WTC11 (cell line): ENCODE measurements at regions not wholly inside any gene's neighbourhood (a gene's known extent, or its start where the extent isn't known, plus 50 kb on each side); places are given as distances from the start of the nearest gene placed in this dataset.

ENCODE experiments used
- ATAC-seq: fragments of 200-7000 bp; cut with Tn5 transposase; 2 replicates; pipeline ENCODE4 v1.10.0; 2021; ENCODE audit warnings: mild to moderate bottlenecking, moderate library complexity
- CTCF ChIA-PET: fragments of 300-600 bp; sonication (Branson Sonifier 250); formaldehyde crosslinking; loops from one replicate; lab custom pipeline; 2021; ENCODE audit warnings: antibody characterized with exemption; lab: Charles Lee
- POLR2A ChIA-PET: fragments of 350-600 bp; sonication (Branson Sonifier 250); formaldehyde crosslinking; loops from one replicate; lab custom pipeline; 2021; ENCODE audit warnings: antibody characterized with exemption; lab: Charles Lee
- DNase-seq: peaks from one replicate; pipeline ENCODE4 v3.0.0; 2021; ENCODE audit warnings: low spot score
- H3K27ac Mint-ChIP-seq: 2 replicates; pipeline ENCODE4 v1.8.0; 2021; ENCODE audit warnings: mixed read lengths
- H3K27me3 Mint-ChIP-seq: 2 replicates; pipeline ENCODE4 v1.8.0; 2021; ENCODE audit warnings: low read depth, mild to moderate bottlenecking, moderate library complexity, mixed read lengths
- H3K36me3 Mint-ChIP-seq: 2 replicates; pipeline ENCODE4 v1.8.0; 2021; ENCODE audit warnings: mixed read lengths
- H3K4me1 Mint-ChIP-seq: 2 replicates; pipeline ENCODE4 v1.8.0; 2022; ENCODE audit warnings: mixed read lengths
- H3K4me3 Mint-ChIP-seq: 2 replicates; pipeline ENCODE4 v1.8.0; 2021; ENCODE audit warnings: mild to moderate bottlenecking, moderate library complexity, mixed read lengths
- H3K9me3 Mint-ChIP-seq: 2 replicates; pipeline ENCODE4 v1.8.0; 2021; ENCODE audit warnings: mixed read lengths
- ATF1 ChIP-seq: sonication (generic); formaldehyde crosslinking; IDR thresholded peaks from 2 replicates; pipeline ENCODE4 v1.8.1; 2023; ENCODE audit warnings: mild to moderate bottlenecking, moderate library complexity, missing genetic modification reagents
- ATF6 ChIP-seq: sonication (generic); formaldehyde crosslinking; IDR thresholded peaks from 2 replicates; pipeline ENCODE4 v1.8.1; 2023; ENCODE audit warnings: mild to moderate bottlenecking, missing genetic modification reagents
- CDX4 ChIP-seq: fragments of 250-450 bp; sonication (Bioruptor Pico); IDR thresholded peaks from 2 replicates; pipeline ENCODE4 v1.9.0; 2021; ENCODE audit warnings: moderate library complexity, mild to moderate bottlenecking, inconsistent platforms, borderline replicate concordance
- E2F5 ChIP-seq: sonication (generic); formaldehyde crosslinking; IDR thresholded peaks from 2 replicates; pipeline ENCODE4 v1.8.1; 2022; ENCODE audit warnings: mild to moderate bottlenecking, moderate library complexity, missing genetic modification reagents
- EMX1 ChIP-seq: fragments of 250-450 bp; sonication (Bioruptor Pico); IDR thresholded peaks from 2 replicates; pipeline ENCODE4 v1.8.0; 2021; ENCODE audit warnings: mild to moderate bottlenecking
- ERG ChIP-seq: fragments of 250-450 bp; sonication (Bioruptor Pico); IDR thresholded peaks from 2 replicates; pipeline ENCODE4 v1.8.0; 2021; ENCODE audit warnings: mild to moderate bottlenecking
- FOXP4 ChIP-seq: sonication (generic); formaldehyde crosslinking; IDR thresholded peaks from 2 replicates; pipeline ENCODE4 v1.8.0; 2022; ENCODE audit warnings: mild to moderate bottlenecking, missing genetic modification reagents
- GTF2I ChIP-seq: fragments of 250-450 bp; sonication (Bioruptor Pico); conservative IDR thresholded peaks from 2 replicates; pipeline ENCODE4 v1.4.0; 2021; ENCODE audit warnings: mild to moderate bottlenecking
- HMGA2 ChIP-seq: fragments of 250-450 bp; sonication (Bioruptor Pico); IDR thresholded peaks from 2 replicates; pipeline ENCODE4 v1.4.0; 2021; ENCODE audit warnings: mild to moderate bottlenecking, moderate library complexity
- KAT7 ChIP-seq: sonication (generic); formaldehyde crosslinking; IDR thresholded peaks from 2 replicates; pipeline ENCODE4 v1.8.1; 2023; ENCODE audit warnings: missing genetic modification reagents, mild to moderate bottlenecking, borderline replicate concordance
- MXD4 ChIP-seq: fragments of 250-450 bp; sonication (Bioruptor Pico); IDR thresholded peaks from 2 replicates; pipeline ENCODE4 v1.8.0; 2021; ENCODE audit warnings: mild to moderate bottlenecking, moderate library complexity, borderline replicate concordance
- NFYB ChIP-seq: sonication (generic); formaldehyde crosslinking; conservative IDR thresholded peaks from 2 replicates; pipeline ENCODE4 v1.8.0; 2022; ENCODE audit warnings: low read depth, missing genetic modification reagents
- OVOL2 ChIP-seq: fragments of 250-450 bp; sonication (Bioruptor Pico); IDR thresholded peaks from 2 replicates; pipeline ENCODE4 v1.9.0; 2021; ENCODE audit warnings: mild to moderate bottlenecking, borderline replicate concordance
- PREB ChIP-seq: sonication (generic); formaldehyde crosslinking; IDR thresholded peaks from 2 replicates; pipeline ENCODE4 v1.8.1; 2022; ENCODE audit warnings: mild to moderate bottlenecking, missing genetic modification reagents, moderate library complexity, borderline replicate concordance
- PRRX2 ChIP-seq: fragments of 250-450 bp; sonication (Bioruptor Pico); IDR thresholded peaks from 2 replicates; pipeline ENCODE4 v1.8.0; 2021; ENCODE audit warnings: mild to moderate bottlenecking
- RELA ChIP-seq: sonication (generic); formaldehyde crosslinking; IDR thresholded peaks from 2 replicates; pipeline ENCODE4 v1.8.1; 2022; ENCODE audit warnings: missing genetic modification reagents, mild to moderate bottlenecking, borderline replicate concordance
- SMAD3 ChIP-seq: sonication (generic); formaldehyde crosslinking; IDR thresholded peaks from 2 replicates; pipeline ENCODE4 v1.8.0; 2022; ENCODE audit warnings: missing genetic modification reagents, mild to moderate bottlenecking, borderline replicate concordance
- TP53 ChIP-seq: sonication (generic); formaldehyde crosslinking; IDR thresholded peaks from 2 replicates; pipeline ENCODE4 v1.8.1; 2023; ENCODE audit warnings: mild to moderate bottlenecking, missing genetic modification reagents
- ZBTB21 ChIP-seq: sonication (generic); formaldehyde crosslinking; IDR thresholded peaks from 2 replicates; pipeline ENCODE4 v1.8.1; 2023; ENCODE audit warnings: mild to moderate bottlenecking, missing genetic modification reagents, borderline replicate concordance
- ZMAT4 ChIP-seq: fragments of 250-450 bp; sonication (Bioruptor Pico); IDR thresholded peaks from 2 replicates; pipeline ENCODE4 v1.9.0; 2021; ENCODE audit warnings: mild to moderate bottlenecking
- ZNF121 ChIP-seq: sonication (generic); formaldehyde crosslinking; IDR thresholded peaks from 2 replicates; pipeline ENCODE4 v1.8.0; 2023; ENCODE audit warnings: missing genetic modification reagents
- ZNF281 ChIP-seq: sonication (generic); formaldehyde crosslinking; IDR thresholded peaks from 2 replicates; pipeline ENCODE4 v1.8.0; 2023; ENCODE audit warnings: mild to moderate bottlenecking, missing genetic modification reagents

GRCh38 chr6:105753207-105753606 is 332.9 kb upstream of the PRDM1 start (continued):
- TF ChIP-seq OVOL2 (CRISPR knock-in tag), result no peak
- TF ChIP-seq KAT7, result no peak
- TF ChIP-seq MXD4 (CRISPR knock-in tag), result no peak
- no peak for TF ChIP-seq HMGA2 (CRISPR knock-in tag)
- TF ChIP-seq RELA (CRISPR knock-in tag), result no peak
- no peak for TF ChIP-seq ZNF121 (CRISPR knock-in tag)
- TF ChIP-seq, all 79 proteins: peak for 0

- ChIA-PET CTCF (no interaction called here), POLR2A (no interaction called here)
- no peak for DNase-seq
- no peak overlapping the region for H3K27ac Mint-ChIP-seq
- H3K9me3 Mint-ChIP-seq, result peaks cover 13% of the 10 kb centered on the region
- H3K36me3 Mint-ChIP-seq, result 0 out of 2 replicates have a peak, but pooled peaks cover 2% of the 10 kb centered on the region
- TF ChIP-seq ZMAT4 (CRISPR knock-in tag) (no peak), ATF6 (no peak), PREB (CRISPR knock-in tag) (no peak), ZBTB21 (CRISPR knock-in tag) (no peak), TP53 (CRISPR knock-in tag) (no peak), EMX1 (CRISPR knock-in tag) (no peak), FOXP4 (CRISPR knock-in tag) (no peak), NFYB (CRISPR knock-in tag) (no peak)
- H3K4me3 Mint-ChIP-seq, result no peak overlapping the region
- no peaks in the 10 kb centered on the region for H3K27me3 Mint-ChIP-seq
- peaks cover 20% of the 10 kb centered on the region for H3K4me1 Mint-ChIP-seq
- ATAC-seq, result no peak
Measured at GRCh38 chr6:105750089-105750488, 336.0 kb upstream of the PRDM1 start.

- peaks cover 7% of the 10 kb centered on the region for H3K9me3 Mint-ChIP-seq
- H3K27me3 Mint-ChIP-seq, result no peaks in the 10 kb centered on the region
- CTCF ChIA-PET, result no interaction called here
- ATAC-seq, result no peak
- H3K36me3 Mint-ChIP-seq, result 0 out of 2 replicates have a peak, but pooled peaks cover 2% of the 10 kb centered on the region
- H3K4me3 Mint-ChIP-seq, result no peak overlapping the region
- DNase-seq, result no peak
- H3K27ac Mint-ChIP-seq, result no peak overlapping the region
- POLR2A ChIA-PET, result no interaction called here
- H3K4me1 Mint-ChIP-seq, result peaks cover 22% of the 10 kb centered on the region
- TF ChIP-seq KAT7, result no peak
- no peak for TF ChIP-seq GTF2I (CRISPR knock-in tag)
- TF ChIP-seq ZNF281, result no peak
- no peak for TF ChIP-seq ATF1
- TF ChIP-seq ERG (CRISPR knock-in tag), result no peak
- no peak for TF ChIP-seq CDX4 (CRISPR knock-in tag)
- TF ChIP-seq E2F5 (CRISPR knock-in tag), result no peak
- TF ChIP-seq SMAD3 (CRISPR knock-in tag), result no peak
- no peak for TF ChIP-seq PRRX2 (CRISPR knock-in tag)
Measured at GRCh38 chr6:105748737-105749161, 337.4 kb upstream of the PRDM1 start.
